HG03460 (cell line): ENCODE measurements at regions not wholly inside any gene's neighbourhood (a gene's known extent, or its start where the extent isn't known, plus 50 kb on each side); places are given as distances from the start of the nearest gene placed in this dataset.
A peak's percentile ranks its signal among the peaks of the same experiment; 100 is the strongest.
"Not testable (repeated sequence)": the region's sequence is repeated elsewhere in the genome, so short reads cannot be mapped to it uniquely, and the experiment has no call there.

ENCODE experiments used
- ATAC-seq: cut with Tn5 transposase; IDR thresholded peaks from one replicate; pipeline ENCODE4 v1.9.1; 2021; ENCODE audit not compliant: unreplicated experiment

DNA sequence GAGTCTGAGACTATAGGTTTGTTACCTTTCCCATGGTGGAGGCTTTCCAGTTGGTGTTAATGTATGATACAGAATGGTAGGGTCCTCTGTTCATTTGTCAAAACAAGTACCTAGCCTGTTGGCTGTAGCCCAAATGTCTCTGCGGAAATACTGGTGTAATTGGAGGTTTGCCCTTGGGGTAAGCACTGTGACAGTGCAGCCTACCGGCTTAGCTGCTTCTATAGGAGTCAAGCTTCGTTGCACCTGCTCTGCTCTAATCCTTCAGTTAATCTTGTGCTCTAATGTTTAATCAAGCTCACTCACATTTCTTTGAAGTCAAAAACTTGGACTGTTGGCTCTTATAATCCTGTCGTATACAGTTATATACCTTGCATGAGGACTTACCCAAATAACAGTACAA, 203.4 kb downstream of the CCNG2 start:
- no peak for ATAC-seq

- not testable (repeated sequence) for ATAC-seq
Measured at GRCh38 chr4:77366876-77367275, 209.9 kb downstream of the CCNG2 start.

- no peak for ATAC-seq
Measured at GRCh38 chr4:77367638-77368037, 210.6 kb downstream of the CCNG2 start.

GRCh38 chr4:77372375-77372774, 215.4 kb downstream of the CCNG2 start:
- ATAC-seq: no peak

DNA sequence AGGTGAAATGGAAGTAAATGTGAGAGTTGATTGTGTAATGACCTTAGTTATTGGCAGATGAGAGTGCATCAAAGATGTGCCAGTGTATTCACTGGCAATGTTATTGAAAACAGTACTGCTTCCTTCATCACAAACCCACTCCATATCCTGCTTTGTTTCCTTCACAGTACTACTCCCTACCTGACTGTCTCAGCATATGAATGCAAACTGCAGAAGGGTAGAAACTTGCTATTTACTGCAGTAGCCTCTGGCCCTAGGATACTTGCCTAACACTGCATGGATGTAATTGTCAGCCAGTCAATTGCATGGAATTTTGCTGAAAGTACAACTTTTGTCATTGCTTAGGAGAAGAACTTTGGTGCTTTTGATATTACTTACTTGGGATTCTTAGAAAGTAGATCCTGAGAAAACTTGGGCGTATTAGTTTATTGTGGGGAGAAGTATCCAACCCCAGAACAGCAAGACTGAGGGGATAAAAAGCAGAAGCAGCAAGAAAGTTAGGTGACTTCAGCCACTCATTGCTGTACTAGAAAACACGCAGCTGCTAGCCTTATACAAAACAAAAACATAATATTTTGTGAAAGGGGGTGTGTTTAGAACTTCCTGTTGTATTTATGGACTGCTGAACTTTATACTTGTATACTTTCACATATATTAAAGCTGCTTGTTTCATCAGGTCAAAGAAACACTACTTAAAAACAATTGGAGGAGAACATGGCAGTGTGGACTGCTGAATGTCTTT, 219.0 kb downstream of the CCNG2 start:
- no peak for ATAC-seq

- no peak for ATAC-seq
Measured at GRCh38 chr4:77376788-77377460, 219.9 kb downstream of the CCNG2 start.

DNA sequence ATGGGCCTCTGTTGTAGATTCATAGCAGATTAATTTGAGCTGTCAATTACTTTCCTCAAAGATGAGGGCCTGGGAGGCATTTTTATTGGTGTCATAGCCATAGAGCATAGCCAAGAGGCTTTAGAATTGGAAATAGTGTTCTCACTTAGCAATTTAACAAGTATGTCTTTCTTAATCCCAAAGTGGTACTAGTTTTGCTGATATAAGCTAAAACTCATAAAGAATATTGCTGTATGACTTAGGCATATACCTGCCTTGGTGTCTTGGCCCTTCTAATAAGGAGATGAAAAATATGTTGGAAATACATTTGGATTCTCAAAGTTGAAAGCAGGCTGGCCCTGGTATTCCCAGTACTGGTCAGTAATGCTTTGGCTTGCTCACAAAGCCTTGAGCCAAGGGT, 221.5 kb upstream of the CXCL13 start:
- ATAC-seq: no peak

DNA sequence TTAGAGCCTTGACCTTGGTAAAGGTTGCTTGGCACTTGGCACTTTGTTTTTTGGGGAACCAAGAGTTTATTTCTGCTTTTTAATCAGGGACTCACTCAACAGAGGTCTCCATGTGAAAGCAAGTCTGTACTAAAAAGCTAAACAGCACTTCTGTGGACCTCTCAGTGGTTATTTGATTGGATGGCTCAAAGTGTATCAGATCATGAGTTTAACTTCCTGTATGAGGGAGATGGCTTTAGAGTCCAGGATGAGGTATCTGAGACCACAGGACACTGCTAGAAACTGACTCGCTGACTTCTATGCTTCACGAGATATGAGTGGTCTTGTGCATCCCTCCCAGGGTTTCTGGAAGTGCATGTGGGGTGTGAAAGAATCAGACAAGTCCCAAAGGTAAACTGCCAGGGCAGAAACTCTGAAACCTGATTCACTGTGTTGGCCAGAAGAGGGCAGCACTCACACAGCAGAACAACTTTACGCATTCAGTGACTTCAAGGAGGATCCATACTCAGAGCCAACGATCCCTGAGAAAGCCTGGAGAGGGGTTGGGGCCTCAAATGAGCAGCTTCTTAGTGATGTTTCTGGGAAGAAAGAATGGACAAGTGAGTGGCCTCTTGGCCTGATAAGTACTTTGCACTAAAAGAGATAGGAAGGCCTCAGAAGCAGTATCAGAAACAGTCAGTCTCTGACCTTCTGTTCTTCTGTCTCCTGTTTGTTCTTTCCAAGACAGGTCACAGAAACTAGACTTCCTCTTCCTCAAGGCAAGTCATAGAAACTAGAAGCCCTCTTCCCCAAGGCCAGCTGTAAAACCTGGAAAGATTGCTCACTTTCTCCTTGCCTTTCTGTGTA, 220.3 kb upstream of the CXCL13 start:
- ATAC-seq: no peak

DNA sequence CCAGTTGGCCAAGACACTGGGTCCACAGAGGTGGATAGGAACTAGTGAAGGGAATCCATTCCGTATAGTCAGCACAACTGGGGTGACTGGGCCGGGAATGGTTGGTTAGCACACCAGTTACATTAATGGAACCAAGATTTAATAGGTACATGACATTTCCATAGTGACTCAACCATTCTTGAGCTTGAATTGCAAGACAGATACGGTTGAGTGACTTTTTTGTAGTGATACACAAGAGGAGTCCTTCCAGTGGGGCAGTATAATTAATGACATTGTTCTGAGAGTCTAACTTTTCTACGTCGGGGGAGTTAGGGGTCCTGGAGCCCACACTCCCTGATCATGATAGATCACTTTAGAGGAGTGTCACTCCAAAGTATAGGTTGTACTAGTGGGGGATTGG, 211.6 kb upstream of the CXCL13 start:
- no peak for ATAC-seq

DNA sequence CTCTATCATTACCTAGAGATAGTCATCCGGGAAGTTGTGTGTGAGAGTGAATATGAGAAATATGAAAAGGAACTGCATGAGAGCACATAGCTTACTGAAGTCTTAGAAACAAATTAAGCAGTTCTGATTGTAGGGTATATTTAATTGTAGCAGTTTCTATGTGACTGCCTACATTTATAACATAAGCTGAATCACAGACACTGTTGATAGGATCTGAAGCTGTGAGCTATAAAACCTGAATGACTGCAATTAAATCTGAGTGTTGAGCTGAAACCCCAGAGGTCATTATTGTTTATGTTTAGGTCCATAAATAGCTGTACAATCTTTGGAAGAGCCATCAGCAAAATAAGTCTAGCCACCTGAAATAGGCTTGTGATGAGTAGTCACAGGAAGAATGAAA, 210.1 kb upstream of the CXCL13 start:
- ATAC-seq: no peak

DNA sequence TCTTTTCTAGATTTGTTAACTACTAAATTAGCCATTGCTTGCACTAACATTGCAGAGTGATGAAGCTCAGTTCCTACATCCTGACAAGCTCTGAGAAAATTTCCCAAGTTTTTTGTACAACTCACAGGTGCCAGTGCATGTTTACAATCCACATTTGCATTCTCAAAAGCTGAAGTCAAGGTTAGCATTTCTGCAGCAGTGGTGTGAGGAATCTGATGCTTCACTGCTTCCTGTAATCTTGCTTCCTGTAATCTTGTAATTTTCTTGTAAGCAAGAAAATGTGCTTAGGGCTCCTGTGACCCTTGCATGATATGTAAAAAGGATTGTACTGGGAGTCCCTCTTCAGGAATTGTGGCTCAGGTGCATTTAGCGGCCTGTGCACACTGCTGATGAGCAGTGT, 207.4 kb upstream of the CXCL13 start:
- ATAC-seq: no peak

DNA sequence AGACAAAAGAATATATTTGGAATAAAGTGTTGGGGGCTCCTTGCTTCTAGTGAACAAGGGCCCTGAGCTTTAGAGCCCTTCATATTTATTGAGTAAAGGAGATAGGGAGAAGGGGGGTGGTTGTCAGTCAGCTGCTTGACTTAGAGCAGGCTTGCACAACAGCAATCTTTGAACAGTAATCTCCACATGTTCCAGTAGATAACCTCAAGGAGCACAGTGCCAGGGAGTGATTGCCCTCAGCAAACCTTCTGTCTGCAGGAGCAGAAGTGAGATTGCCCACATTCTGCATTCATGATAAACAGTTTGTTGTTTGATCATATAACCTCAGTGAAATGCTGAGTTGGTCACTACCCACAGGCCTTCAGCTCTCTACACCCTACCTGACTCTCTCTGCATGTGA, 205.8 kb upstream of the CXCL13 start:
- ATAC-seq: no peak

DNA sequence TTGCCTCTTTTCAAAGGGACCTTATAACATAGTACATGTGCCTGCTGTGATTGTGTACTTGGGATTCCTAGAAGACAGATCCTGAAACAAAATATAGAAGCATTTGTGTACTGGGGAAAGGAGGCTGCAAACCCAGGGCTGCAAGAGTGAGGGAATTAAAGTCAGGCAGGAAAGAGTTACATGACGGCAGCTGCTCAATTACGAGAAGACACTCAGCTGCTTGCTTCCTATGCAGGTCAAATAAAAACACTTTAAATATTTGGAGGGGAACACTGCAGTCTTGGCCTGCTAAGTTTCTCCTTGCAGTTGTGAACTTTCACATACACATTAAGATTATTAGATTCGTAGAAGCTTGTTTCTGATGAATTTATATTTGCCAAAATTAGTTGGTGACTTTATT, 191.9 kb upstream of the CXCL13 start:
- no peak for ATAC-seq

DNA sequence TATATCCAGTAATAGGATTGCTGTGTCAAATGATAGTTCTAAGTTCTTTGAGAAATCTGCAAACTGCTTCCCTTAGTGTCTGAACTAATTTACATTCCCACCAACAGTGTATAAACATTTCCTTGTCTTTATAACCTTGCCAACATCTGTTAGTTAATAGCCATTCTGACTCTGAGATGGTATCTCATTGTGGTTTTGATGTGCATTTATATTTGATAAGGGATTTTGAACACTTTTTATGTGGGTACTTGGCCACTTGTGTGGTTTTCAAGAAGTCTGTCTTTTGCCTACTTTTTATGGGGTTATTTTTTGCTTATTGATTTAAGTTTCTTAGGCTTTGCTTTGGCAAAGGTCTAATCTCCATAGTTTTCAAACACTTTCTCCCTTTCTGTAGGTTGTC, 189.9 kb upstream of the CXCL13 start:
- ATAC-seq: no peak

- ATAC-seq: no peak
Measured at GRCh38 chr4:77418333-77418732, 187.3 kb upstream of the CXCL13 start.

- no peak for ATAC-seq
Measured at GRCh38 chr4:77430847-77431246, 174.8 kb upstream of the CXCL13 start.

DNA sequence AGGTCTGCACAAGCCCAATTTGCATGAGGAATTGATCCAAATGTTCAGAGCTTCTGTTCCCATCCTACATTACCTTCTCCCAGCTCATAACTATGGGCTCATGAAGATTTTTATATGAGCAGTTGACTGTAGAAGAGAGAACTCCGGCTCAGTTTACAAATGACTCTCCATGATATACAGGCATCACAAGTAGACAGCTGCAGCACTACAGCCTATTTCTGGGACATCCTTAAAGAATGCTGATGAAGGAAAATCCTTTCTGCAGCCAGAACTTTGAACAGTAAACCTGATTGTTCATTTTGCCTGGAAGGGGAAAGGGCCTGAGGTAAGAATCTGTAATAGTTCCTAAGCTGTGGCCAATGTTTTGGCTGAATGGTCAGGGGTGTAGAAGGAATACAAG, 174.1 kb upstream of the CXCL13 start:
- ATAC-seq: no peak

DNA sequence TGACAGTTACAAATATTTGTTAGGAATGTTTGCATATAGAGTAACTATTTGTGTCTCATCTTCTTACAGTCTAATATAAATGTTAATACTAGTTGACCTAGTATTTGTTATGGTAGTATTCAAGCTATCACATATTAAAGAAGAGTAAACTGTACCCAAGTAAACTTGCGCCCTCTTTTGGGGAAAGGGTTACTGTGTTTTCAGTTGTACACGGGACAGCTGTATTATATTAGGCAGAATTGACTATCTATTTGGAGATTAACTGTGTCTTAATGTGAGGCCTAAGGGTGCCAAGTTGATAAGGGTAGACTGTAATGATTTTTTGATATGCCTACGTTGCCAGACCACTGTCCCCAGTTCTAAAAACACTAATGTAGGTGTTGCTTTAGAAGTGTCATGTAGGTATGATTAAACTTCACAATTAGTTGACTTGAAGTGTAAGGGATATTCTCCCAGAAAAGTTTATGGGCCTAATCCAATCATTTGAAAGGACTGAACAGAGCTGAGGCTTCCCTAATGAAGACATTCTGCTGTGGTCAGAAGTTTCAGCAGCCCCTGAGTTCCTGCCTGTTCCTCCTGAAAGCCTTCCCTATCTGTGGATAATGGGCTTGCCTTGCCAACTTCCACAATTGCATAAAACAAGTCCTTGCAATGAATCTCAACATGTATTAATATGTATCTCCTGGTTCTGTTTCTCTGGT, 172.8 kb upstream of the CXCL13 start:
- no peak for ATAC-seq

DNA sequence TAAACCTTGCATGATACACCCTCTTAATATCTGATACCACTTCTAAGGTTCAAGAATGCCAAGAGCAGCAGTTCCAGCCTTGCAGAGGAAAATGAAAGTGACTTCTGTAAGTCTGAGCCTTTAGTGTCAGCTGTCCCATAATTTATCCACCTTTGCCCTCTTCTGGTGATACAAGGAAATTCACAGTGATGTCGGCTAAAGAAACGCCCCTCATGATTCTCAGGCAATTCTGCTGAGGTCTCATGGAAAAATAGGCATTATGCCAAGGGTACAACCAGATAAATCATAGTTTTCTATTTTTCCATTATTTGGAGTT, 172.2 kb upstream of the CXCL13 start:
- peak; percentile 91 for ATAC-seq

GRCh38 chr4:77434299-77435092, 171.1 kb upstream of the CXCL13 start:
- no peak for ATAC-seq

- ATAC-seq: no peak
Measured at GRCh38 chr4:77437079-77437478, 168.5 kb upstream of the CXCL13 start.
